HCT116 (cell line): ENCODE measurements at regions not wholly inside any gene's neighbourhood (a gene's known extent, or its start where the extent isn't known, plus 50 kb on each side); places are given as distances from the start of the nearest gene placed in this dataset.

Experiments used
- CTCF ChIP-seq, 3 experiments: fragments of 200-600 bp in 1 of 3; sonication (generic) in 1 of 3; IDR thresholded peaks in 2 of 3; conservative IDR thresholded peaks in 1 of 3; 2 replicates each; pipeline ENCODE4 v1.5.1; 2012 to 2017; ENCODE audit warnings: low read depth in 2 of 3, low read length in 2 of 3, antibody characterized with exemption in 1 of 3, borderline replicate concordance in 1 of 3, control low read depth in 1 of 3, mild to moderate bottlenecking in 1 of 3, mixed read lengths in 1 of 3, mixed run types in 1 of 3, moderate library complexity in 1 of 3; ENCODE audit not compliant: insufficient read depth in 1 of 3
- ELF1 ChIP-seq: IDR thresholded peaks from 2 replicates; pipeline ENCODE4 v1.6.1; 2012; ENCODE audit warnings: low read depth, borderline replicate concordance
- JUND ChIP-seq: IDR thresholded peaks from 2 replicates; pipeline ENCODE4 v1.6.1; 2012
- POLR2A ChIP-seq: IDR thresholded peaks from 2 replicates; pipeline ENCODE4 v1.7.0; 2011; ENCODE audit warnings: borderline replicate concordance; ENCODE audit not compliant: insufficient read depth, insufficient read length; ENCODE audit errors: extremely low read depth
- POLR2AphosphoS5 ChIP-seq: IDR thresholded peaks from 2 replicates; pipeline ENCODE4 v1.6.1; 2011; ENCODE audit warnings: mild to moderate bottlenecking, low read depth, low read length, moderate library complexity
- RAD21 ChIP-seq: IDR thresholded peaks from 2 replicates; pipeline ENCODE4 v1.6.1; 2012; ENCODE audit warnings: low read depth, mild to moderate bottlenecking
- TCF7L2 ChIP-seq: IDR thresholded peaks from 2 replicates; pipeline ENCODE4 v1.7.0; 2011; ENCODE audit warnings: borderline replicate concordance, inconsistent platforms; ENCODE audit not compliant: insufficient read depth, insufficient read length; ENCODE audit errors: extremely low read depth
- TF ChIP-seq, protein P1 (sequence below): IDR thresholded peaks from 2 replicates; pipeline ENCODE4 v1.6.1; 2012

GRCh38 chr2:189350540-189351209, 90.6 kb upstream of the WDR75 start:
- TF ChIP-seq TCF7L2: no peak
- TF ChIP-seq CTCF (IDR thresholded peaks at IDR 0.05 in 2 of 3, conservative IDR thresholded peaks at IDR 0.05 in 1 of 3; ENCODE audit: borderline replicate concordance in 1 of 3, insufficient read depth in 1 of 3, low read depth in 2 of 3, low read length in 2 of 3): no peak
- TF ChIP-seq ELF1: no peak
- no peak for TF ChIP-seq POLR2A
- TF ChIP-seq, protein P1, sequence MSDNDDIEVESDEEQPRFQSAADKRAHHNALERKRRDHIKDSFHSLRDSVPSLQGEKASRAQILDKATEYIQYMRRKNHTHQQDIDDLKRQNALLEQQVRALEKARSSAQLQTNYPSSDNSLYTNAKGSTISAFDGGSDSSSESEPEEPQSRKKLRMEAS: no peak
- TF ChIP-seq JUND: no peak
- no peak for TF ChIP-seq RAD21
- no peak for TF ChIP-seq POLR2AphosphoS5
